ENCODE measurements at regions not wholly inside any gene's neighbourhood (a gene's known extent, or its start where the extent isn't known, plus 50 kb on each side); places are given as distances from the start of the nearest gene placed in this dataset.

DNA sequence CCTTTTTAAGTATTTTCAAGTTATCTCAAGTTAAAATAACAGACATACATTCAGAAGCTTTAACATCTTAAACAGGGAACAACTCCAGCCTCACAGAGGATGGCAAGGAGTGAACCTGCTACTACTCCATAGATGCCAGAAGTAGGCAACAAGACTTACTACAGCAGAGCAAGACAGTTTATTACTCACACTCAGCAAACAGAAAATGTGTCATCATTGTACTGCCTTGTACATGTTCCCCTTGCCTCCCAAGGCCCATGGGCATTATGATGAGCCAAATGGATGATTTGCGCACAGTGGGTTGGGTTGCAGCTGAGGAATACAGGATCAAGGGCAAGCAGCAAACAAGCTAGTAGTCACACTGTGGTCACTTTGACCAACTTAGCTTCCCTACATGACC, 80.6 kb upstream of the VRK2 start:
- 83% methylated on average over 1 of the region's 1 CpG for WGBS (ENCODE audit: low lambda C conversion rate)
- Histone ChIP-seq H3F3A (replicated peaks; ENCODE audit: insufficient read depth) (no peaks in the 10 kb centered on the region), H3K4me2 (no peak overlapping the region)

GRCh38 chr2:57973621-57974186, 72.9 kb upstream of the VRK2 start:
- Histone ChIP-seq H3K9me3 (no peaks in the 10 kb centered on the region), H3K4me2 (no peak overlapping the region), H4K20me1 (ENCODE audit: insufficient read depth) (no peaks in the 10 kb centered on the region), H2AFZ (ENCODE audit: low read depth) (no peak overlapping the region), H3K36me3 (replicated peaks in 1 of 2; ENCODE audit: control insufficient read depth in 1 of 2, insufficient read depth in 2 of 2, low read length in 1 of 2) (no peaks in the 10 kb centered on the region), H3K4me3 (ENCODE audit: low read depth in 2 of 2, low read length in 1 of 2) (no peak overlapping the region), H3K79me2 (ENCODE audit: insufficient read depth) (no peaks in the 10 kb centered on the region), H3K27ac (ENCODE audit: low read depth in 2 of 2, low read length in 1 of 2) (no peak overlapping the region), H3K4me1 (ENCODE audit: control insufficient read depth in 1 of 2, insufficient read depth in 2 of 2, low read depth in 1 of 2, low read length in 1 of 2) (no peaks in the 10 kb centered on the region), H3K27me3 (ENCODE audit: insufficient read depth) (no peaks in the 10 kb centered on the region), H3K9ac (no peak overlapping the region), H3K9me2 (no peaks in the 10 kb centered on the region), H3F3A (replicated peaks; ENCODE audit: insufficient read depth) (no peaks in the 10 kb centered on the region)
- POLR2A ChIA-PET, result no interaction called here
- no peak for DNase-seq
- CTCF ChIA-PET, result interaction anchor here (1.1 to 1.4 kb wide), 2 partner anchors 8 to 12 kb away, joined by 3 read pairs; no protein-coding TSS in a partner anchor
- TF ChIP-seq GATA2 (CRISPR knock-in tag; IDR thresholded peaks at IDR 0.05) (no peak), RCOR1 (IDR thresholded peaks at IDR 0.05; ENCODE audit: low read length) (no peak), ELF1 (IDR thresholded peaks at IDR 0.05) (no peak), CHD2 (IDR thresholded peaks at IDR 0.05; ENCODE audit: low read length, partially characterized antibody) (no peak), JUND (IDR thresholded peaks at IDR 0.05) (no peak), IRF3 (IDR thresholded peaks at IDR 0.05; ENCODE audit: low read depth, low read length) (no peak), EZH2phosphoT487 (IDR thresholded peaks at IDR 0.05; ENCODE audit: borderline replicate concordance, low read depth) (no peak), TEAD4 (IDR thresholded peaks at IDR 0.05; ENCODE audit: borderline replicate concordance, insufficient read depth) (no peak), ZBTB33 (IDR thresholded peaks at IDR 0.05; ENCODE audit: borderline replicate concordance, low read depth) (no peak), FOXM1 (IDR thresholded peaks at IDR 0.05; ENCODE audit: low read depth) (no peak), SIN3A (IDR thresholded peaks at IDR 0.05; ENCODE audit: borderline replicate concordance, low read depth, low read length) (no peak), MEF2A (IDR thresholded peaks at IDR 0.05; ENCODE audit: borderline replicate concordance, low read depth) (no peak), TAF1 (IDR thresholded peaks at IDR 0.05; ENCODE audit: borderline replicate concordance, low read depth, low read length) (no peak)
- TF ChIP-seq, protein P1, sequence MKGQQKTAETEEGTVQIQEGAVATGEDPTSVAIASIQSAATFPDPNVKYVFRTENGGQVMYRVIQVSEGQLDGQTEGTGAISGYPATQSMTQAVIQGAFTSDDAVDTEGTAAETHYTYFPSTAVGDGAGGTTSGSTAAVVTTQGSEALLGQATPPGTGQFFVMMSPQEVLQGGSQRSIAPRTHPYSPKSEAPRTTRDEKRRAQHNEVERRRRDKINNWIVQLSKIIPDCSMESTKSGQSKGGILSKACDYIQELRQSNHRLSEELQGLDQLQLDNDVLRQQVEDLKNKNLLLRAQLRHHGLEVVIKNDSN (IDR thresholded peaks at IDR 0.05; ENCODE audit: borderline replicate concordance, low read depth), result no peak
- 67% methylated on average over 2 of the region's 2 CpGs for WGBS (ENCODE audit: low lambda C conversion rate)

More for the DNA sequence above, 80.6 kb upstream of the VRK2 start:
- Histone ChIP-seq H3K79me2 (ENCODE audit: insufficient read depth) (no peaks in the 10 kb centered on the region), H4K20me1 (ENCODE audit: insufficient read depth) (no peaks in the 10 kb centered on the region), H3K9me3 (no peaks in the 10 kb centered on the region), H3K4me1 (ENCODE audit: control insufficient read depth in 1 of 2, insufficient read depth in 2 of 2, low read depth in 1 of 2, low read length in 1 of 2) (no peaks in the 10 kb centered on the region), H3K36me3 (replicated peaks in 1 of 2; ENCODE audit: control insufficient read depth in 1 of 2, insufficient read depth in 2 of 2, low read length in 1 of 2) (no peaks in the 10 kb centered on the region), H3K4me3 (ENCODE audit: low read depth in 2 of 2, low read length in 1 of 2) (no peak overlapping the region), H2AFZ (ENCODE audit: low read depth) (no peak overlapping the region), H3K9me2 (no peaks in the 10 kb centered on the region), H3K9ac (no peak overlapping the region), H3K27ac (ENCODE audit: low read depth in 2 of 2, low read length in 1 of 2) (no peak overlapping the region), H3K27me3 (ENCODE audit: insufficient read depth) (no peaks in the 10 kb centered on the region)
- CTCF ChIA-PET, result interaction anchor here (0.7 kb wide), 1 partner anchor 49 kb away, joined by 3 read pairs; no protein-coding TSS in a partner anchor
- no peak for DNase-seq
- no peak for TF ChIP-seq ELF1 (IDR thresholded peaks at IDR 0.05)
- POLR2A ChIA-PET, result no interaction called here
